Small intestine (tissue), 7 donors: ENCODE measurements at regions not wholly inside any gene's neighbourhood (a gene's known extent, or its start where the extent isn't known, plus 50 kb on each side); places are given as distances from the start of the nearest gene placed in this dataset.

Experiments
- DNase-seq, 2 donors: peaks; one replicate each; pipeline versions ENCODE4 v3.0.0 to v3.0.0-alpha.2; 2013
- FAIRE-seq: peaks from 2 replicates; lab custom pipeline; 2012; peaks lifted over from hg19 to GRCh38; lab: Jason Lieb, UNC
- H3K27ac ChIP-seq, 3 donors: one replicate each; pipeline ENCODE4 v1.5.1; 2013; ENCODE audit warnings: low read length in 2 of 3, mild to moderate bottlenecking in 2 of 3, control low read depth in 1 of 3, inconsistent platforms in 1 of 3, low read depth in 1 of 3, moderate library complexity in 1 of 3
- H3K27me3 ChIP-seq, 3 donors: one replicate each; pipeline ENCODE4 v1.6.1; 2013; ENCODE audit warnings: low read length in 3 of 3, inconsistent platforms in 1 of 3; ENCODE audit not compliant: control insufficient read depth in 3 of 3, insufficient read depth in 3 of 3
- H3K36me3 ChIP-seq, 3 donors: one replicate each; pipeline ENCODE4 v1.6.1; 2013; ENCODE audit warnings: low read length in 3 of 3, inconsistent platforms in 1 of 3, low read depth in 1 of 3, mild to moderate bottlenecking in 1 of 3, moderate library complexity in 1 of 3; ENCODE audit not compliant: control insufficient read depth in 3 of 3, insufficient read depth in 2 of 3
- H3K4me1 ChIP-seq, 3 donors: one replicate each; pipeline ENCODE4 v1.6.1; 2013; ENCODE audit warnings: low read length in 2 of 3, inconsistent platforms in 1 of 3, low read depth in 1 of 3, mild to moderate bottlenecking in 1 of 3, moderate library complexity in 1 of 3; ENCODE audit not compliant: control insufficient read depth in 3 of 3, insufficient read depth in 2 of 3
- H3K4me3 ChIP-seq, 3 donors: one replicate each; pipeline ENCODE4 v1.5.1; 2013; ENCODE audit warnings: low read length in 3 of 3, control low read depth in 1 of 3, inconsistent platforms in 1 of 3, low read depth in 1 of 3, mild to moderate bottlenecking in 1 of 3, moderate library complexity in 1 of 3
- H3K9me3 ChIP-seq, 2 donors: one replicate each; pipeline ENCODE4 v1.6.1; 2013; ENCODE audit warnings: low read depth in 1 of 2, low read length in 1 of 2; ENCODE audit not compliant: control insufficient read depth in 2 of 2, insufficient read depth in 1 of 2
- WGBS, 3 donors: extraction: QIAGEN DNeasy Blood & Tissue Kit; methylation state at CpG; one replicate each; pipeline ENCODE4 v1.1.7; 2013; 5-methylcytosine and 5-hydroxymethylcytosine counted together
- donor health status: healthy with polysubstance abuse.
- donor health status: control.
- donor health status: control.
- donor health status: Bipolar disorder and iron deficiency.
- donor health status: healthy.

- WGBS, 3 donors = 78 to 85% (median 78%) methylated on average over 25 of the region's 25 CpGs
- Histone ChIP-seq H3K27ac (no peak overlapping the region), H3K4me3 (no peak overlapping the region), H3K9me3 (peaks cover 0 to 4% of the 10 kb centered on the region in 2 donors), H3K36me3 (no peaks in the 10 kb centered on the region), H3K27me3 (no peaks in the 10 kb centered on the region), H3K4me1 (no peaks in the 10 kb centered on the region)
- DNase-seq (no peak), FAIRE-seq (no peak)
These were observed 501.9 kb downstream of the BRD1 start for GRCh38 chr22:49325531-49326395.

- no peak for FAIRE-seq
- no peaks in the 10 kb centered on the region for H3K36me3 ChIP-seq
- WGBS, 3 donors = 73 to 83% (median 81%) methylated on average over 29 of the region's 29 CpGs
- H3K27ac ChIP-seq = no peak overlapping the region
- H3K4me1 ChIP-seq = no peaks in the 10 kb centered on the region
- H3K9me3 ChIP-seq = peaks cover 0 to 4% of the 10 kb centered on the region in 2 donors
- peak in 1 of 2 donors; percentile 15 for DNase-seq
- no peaks in the 10 kb centered on the region for H3K27me3 ChIP-seq
- no peak overlapping the region for H3K4me3 ChIP-seq
These were observed 502.9 kb downstream of the BRD1 start for GRCh38 chr22:49324527-49325491.

- Histone ChIP-seq H3K4me1 (no peaks in the 10 kb centered on the region), H3K27me3 (no peaks in the 10 kb centered on the region), H3K36me3 (no peaks in the 10 kb centered on the region), H3K4me3 (no peak overlapping the region), H3K27ac (no peak overlapping the region), H3K9me3 (peaks cover 0 to 4% of the 10 kb centered on the region in 2 donors)
- FAIRE-seq (no peak), DNase-seq (no peak)
- 72 to 82% (median 80%) methylated on average over 20 of the region's 20 CpGs for WGBS, 3 donors
These were observed 503.8 kb downstream of the BRD1 start for GRCh38 chr22:49323751-49324415.

GRCh38 chr22:49322861-49323622 lies 504.6 kb downstream of the BRD1 start:
- no peaks in the 10 kb centered on the region for H3K4me1 ChIP-seq
- no peak overlapping the region for H3K27ac ChIP-seq
- WGBS, 3 donors = 59 to 78% (median 64%) methylated on average over 11 of the region's 11 CpGs
- H3K27me3 ChIP-seq = no peaks in the 10 kb centered on the region
- H3K36me3 ChIP-seq = no peaks in the 10 kb centered on the region
- DNase-seq (no peak), FAIRE-seq (no peak)
- H3K9me3 ChIP-seq = peaks cover 0 to 4% of the 10 kb centered on the region in 2 donors
- no peak overlapping the region for H3K4me3 ChIP-seq

GRCh38 chr22:49322231-49322630 lies 505.4 kb downstream of the BRD1 start:
- 68 to 80% (median 69%) methylated on average over 13 of the region's 13 CpGs for WGBS, 3 donors
- H3K27ac ChIP-seq = no peak overlapping the region
- H3K4me3 ChIP-seq = no peak overlapping the region
- no peaks in the 10 kb centered on the region for H3K36me3 ChIP-seq
- H3K27me3 ChIP-seq = no peaks in the 10 kb centered on the region
- H3K4me1 ChIP-seq = no peaks in the 10 kb centered on the region
- DNase-seq = no peak
- FAIRE-seq = no peak
- H3K9me3 ChIP-seq = peaks cover 0 to 2% of the 10 kb centered on the region in 2 donors

- no peaks in the 10 kb centered on the region for H3K36me3 ChIP-seq
- H3K27me3 ChIP-seq = no peaks in the 10 kb centered on the region
- H3K4me3 ChIP-seq = no peak overlapping the region
- H3K4me1 ChIP-seq = no peaks in the 10 kb centered on the region
- no peak overlapping the region for H3K27ac ChIP-seq
- no peaks in the 10 kb centered on the region for H3K9me3 ChIP-seq
- 77 to 80% (median 80%) methylated on average over 33 of the region's 33 CpGs for WGBS, 3 donors
- DNase-seq = no peak
- no peak for FAIRE-seq
These were observed 506.1 kb downstream of the BRD1 start for GRCh38 chr22:49321477-49322055.

- 74 to 91% (median 83%) methylated on average over 19 to 26 of the region's 29 CpGs for WGBS, 3 donors
- Histone ChIP-seq H3K27ac (no peak overlapping the region), H3K4me1 (no peaks in the 10 kb centered on the region), H3K4me3 (no peak overlapping the region), H3K36me3 (no peaks in the 10 kb centered on the region), H3K9me3 (no peaks in the 10 kb centered on the region), H3K27me3 (peaks cover 0 to 2% (median 0%) of the 10 kb centered on the region in 3 donors)
- FAIRE-seq = no peak
- DNase-seq = no peak
These were observed 506.8 kb downstream of the BRD1 start for GRCh38 chr22:49320714-49321476.
